HEK293 (cell line): ENCODE measurements at regions not wholly inside any gene's neighbourhood (a gene's known extent, or its start where the extent isn't known, plus 50 kb on each side); places are given as distances from the start of the nearest gene placed in this dataset.

Source experiments
- CTCF ChIA-PET: fragments of 350-600 bp; formaldehyde crosslinking; extraction: SDS; loops from one replicate; lab custom pipeline; 2021; ENCODE audit warnings: antibody characterized with exemption; lab: Yijun Ruan, JAX
- POLR2A ChIA-PET: fragments of 300-600 bp; formaldehyde crosslinking; extraction: SDS; loops from one replicate; lab custom pipeline; 2020; ENCODE audit warnings: antibody characterized with exemption, inconsistent platforms; lab: Yijun Ruan, JAX
- H3K27ac ChIP-seq: fragments of 200-500 bp; sonication (Bioruptor generic); 2 replicates; pipeline ENCODE4 v1.5.1; 2014; ENCODE audit warnings: low read depth, low read length, control low read depth, inconsistent platforms; ENCODE audit errors: extremely low read depth
- H3K36me3 ChIP-seq, 2 experiments: fragments of 200-500 bp in 1 of 2; sonication (Bioruptor generic) in 1 of 2; 1 replicate in 1 of 2; 2 replicates in 1 of 2; pipeline ENCODE4 v1.5.1; 2014 to 2017; ENCODE audit warnings: inconsistent platforms in 2 of 2, low read length in 2 of 2; ENCODE audit not compliant: control insufficient read depth in 2 of 2, insufficient read depth in 1 of 2
- H3K4me1 ChIP-seq: fragments of 200-500 bp; sonication (Bioruptor generic); 2 replicates; pipeline ENCODE4 v1.5.1; 2014; ENCODE audit warnings: mild to moderate bottlenecking, low read length, inconsistent platforms; ENCODE audit not compliant: control insufficient read depth, insufficient read depth
- H3K4me3 ChIP-seq: 2 replicates; pipeline ENCODE4 v1.5.1; 2011; ENCODE audit warnings: low read depth, mild to moderate bottlenecking, control low read depth, low read length, moderate library complexity
- H3K9me3 ChIP-seq: fragments of 200-500 bp; sonication (Bioruptor generic); 2 replicates; pipeline ENCODE4 v1.5.1; 2014; ENCODE audit warnings: low read depth, low read length, inconsistent platforms; ENCODE audit not compliant: control insufficient read depth, insufficient read depth
- GLI2 ChIP-seq: fragments of 450-650 bp; formaldehyde crosslinking; IDR thresholded peaks from 2 replicates; pipeline ENCODE4; 2017; ENCODE audit warnings: missing biosample characterization, missing genetic modification characterization, low read depth, borderline replicate concordance
- GLIS1 ChIP-seq: fragments of 450-650 bp; formaldehyde crosslinking; IDR thresholded peaks from 2 replicates; pipeline ENCODE4 v1.5.1; 2016; ENCODE audit warnings: missing biosample characterization, missing genetic modification characterization
- IKZF3 ChIP-seq: fragments of 450-650 bp; IDR thresholded peaks from 2 replicates; pipeline ENCODE4 v1.5.0; 2018; ENCODE audit warnings: missing biosample characterization, mild to moderate bottlenecking, missing genetic modification characterization, moderate library complexity
- TRIM28 ChIP-seq: IDR thresholded peaks from 2 replicates; pipeline ENCODE4 v1.6.1; 2011; ENCODE audit warnings: low read length, control low read depth, borderline replicate concordance
- ZBTB20 ChIP-seq: fragments of 450-650 bp; formaldehyde crosslinking; IDR thresholded peaks from 2 replicates; pipeline ENCODE4 v1.5.1; 2016; ENCODE audit warnings: missing biosample characterization, missing genetic modification characterization
- ZBTB21 ChIP-seq: fragments of 450-650 bp; formaldehyde crosslinking; IDR thresholded peaks from 2 replicates; pipeline ENCODE4 v1.5.1; 2017; ENCODE audit warnings: missing biosample characterization, missing genetic modification characterization
- ZBTB7A ChIP-seq: fragments of 450-650 bp; formaldehyde crosslinking; IDR thresholded peaks from 2 replicates; pipeline ENCODE4 v1.5.1; 2016; ENCODE audit warnings: low read depth, missing biosample characterization, missing genetic modification characterization
- ZNF114 ChIP-seq: fragments of 450-650 bp; formaldehyde crosslinking; IDR thresholded peaks from 2 replicates; pipeline ENCODE4 v1.5.0; 2017; ENCODE audit warnings: missing biosample characterization, missing genetic modification characterization
- ZNF169 ChIP-seq: fragments of 450-650 bp; formaldehyde crosslinking; IDR thresholded peaks from 2 replicates; pipeline ENCODE4 v1.5.1; 2016; ENCODE audit warnings: missing biosample characterization, missing genetic modification characterization
- ZNF18 ChIP-seq: fragments of 450-650 bp; formaldehyde crosslinking; IDR thresholded peaks from 2 replicates; pipeline ENCODE4 v1.5.1; 2016; ENCODE audit warnings: missing biosample characterization, missing genetic modification characterization
- ZNF202 ChIP-seq: fragments of 450-650 bp; formaldehyde crosslinking; IDR thresholded peaks from 2 replicates; pipeline ENCODE4 v1.5.1; 2016; ENCODE audit warnings: missing biosample characterization, missing genetic modification characterization, borderline replicate concordance
- ZNF223 ChIP-seq: fragments of 450-650 bp; formaldehyde crosslinking; IDR thresholded peaks from 2 replicates; pipeline ENCODE4 v1.5.1; 2016; ENCODE audit warnings: missing biosample characterization, missing genetic modification characterization
- ZNF280D ChIP-seq: fragments of 450-650 bp; formaldehyde crosslinking; IDR thresholded peaks from 2 replicates; pipeline ENCODE4 v1.5.1; 2016; ENCODE audit warnings: missing biosample characterization, missing genetic modification characterization
- ZNF394 ChIP-seq: fragments of 450-650 bp; formaldehyde crosslinking; IDR thresholded peaks from 2 replicates; pipeline ENCODE4 v1.5.1; 2016; ENCODE audit warnings: missing biosample characterization, missing genetic modification characterization, mild to moderate bottlenecking, moderate library complexity, borderline replicate concordance
- ZNF404 ChIP-seq: fragments of 450-650 bp; formaldehyde crosslinking; IDR thresholded peaks from 2 replicates; pipeline ENCODE4 v1.5.1; 2017; ENCODE audit warnings: missing biosample characterization, missing genetic modification characterization
- ZNF423 ChIP-seq: fragments of 450-650 bp; formaldehyde crosslinking; IDR thresholded peaks from 2 replicates; pipeline ENCODE4 v1.5.1; 2016; ENCODE audit warnings: missing biosample characterization, missing genetic modification characterization
- ZNF449 ChIP-seq: fragments of 450-650 bp; formaldehyde crosslinking; IDR thresholded peaks from 2 replicates; pipeline ENCODE4 v1.5.1; 2017; ENCODE audit warnings: missing biosample characterization, mild to moderate bottlenecking, missing genetic modification characterization, moderate library complexity
- ZNF561 ChIP-seq: fragments of 450-650 bp; IDR thresholded peaks from 2 replicates; pipeline ENCODE4 v1.5.1; 2018; ENCODE audit warnings: missing biosample characterization, missing genetic modification characterization, borderline replicate concordance
- ZNF585B ChIP-seq: fragments of 450-650 bp; formaldehyde crosslinking; IDR thresholded peaks from 2 replicates; pipeline ENCODE4 v1.5.1; 2016; ENCODE audit warnings: missing biosample characterization, missing genetic modification characterization
- ZNF626 ChIP-seq: fragments of 450-650 bp; sonication (Bioruptor Pico); formaldehyde crosslinking; IDR thresholded peaks from 2 replicates; pipeline ENCODE4 v1.5.1; 2018; ENCODE audit warnings: missing biosample characterization, missing genetic modification characterization, inconsistent platforms
- ZNF629 ChIP-seq: fragments of 450-650 bp; formaldehyde crosslinking; IDR thresholded peaks from 2 replicates; pipeline ENCODE4 v1.5.1; 2017; ENCODE audit warnings: missing biosample characterization, missing genetic modification characterization
- ZNF707 ChIP-seq: fragments of 450-650 bp; formaldehyde crosslinking; IDR thresholded peaks from 2 replicates; pipeline ENCODE4 v1.5.1; 2016; ENCODE audit warnings: missing biosample characterization, missing genetic modification characterization
- ZNF76 ChIP-seq: fragments of 450-650 bp; formaldehyde crosslinking; IDR thresholded peaks from 2 replicates; pipeline ENCODE4; 2016; ENCODE audit warnings: low read depth, missing biosample characterization, missing genetic modification characterization, borderline replicate concordance

GRCh38 chr1:79190074-79190473 lies 183.5 kb upstream of the ADGRL4 start (continued):
- TF ChIP-seq ZNF394 (tag by site-specific recombination) (no peak), ZNF404 (no peak), ZNF561 (no peak), ZNF169 (tag by site-specific recombination) (no peak), ZNF76 (tag by site-specific recombination) (no peak), GLIS1 (tag by site-specific recombination) (no peak), ZBTB7A (tag by site-specific recombination) (no peak)

- CTCF ChIA-PET = no interaction called here
- Histone ChIP-seq H3K27ac (no peak overlapping the region), H3K9me3 (no peaks in the 10 kb centered on the region)
Observed at GRCh38 chr1:79188337-79188736, 181.8 kb upstream of the ADGRL4 start.

More at GRCh38 chr1:79188337-79188736, 181.8 kb upstream of the ADGRL4 start:
- POLR2A ChIA-PET = no interaction called here
- H3K4me3 ChIP-seq = no peak overlapping the region
- no peaks in the 10 kb centered on the region for H3K36me3 ChIP-seq
- H3K4me1 ChIP-seq = no peaks in the 10 kb centered on the region
- TF ChIP-seq ZNF585B (tag by site-specific recombination) (no peak), GLI2 (no peak), ZNF561 (no peak), ZNF223 (tag by site-specific recombination) (no peak), ZNF114 (tag by site-specific recombination) (no peak), ZBTB21 (no peak), ZNF280D (tag by site-specific recombination) (no peak), ZNF202 (no peak), ZNF626 (tag by site-specific recombination) (no peak), ZNF707 (no peak), IKZF3 (tag by site-specific recombination) (no peak), ZNF18 (tag by site-specific recombination) (no peak), ZBTB20 (no peak), ZNF449 (tag by site-specific recombination) (no peak), ZNF629 (tag by site-specific recombination) (no peak), GLIS1 (tag by site-specific recombination) (no peak), TRIM28 (no peak), ZNF423 (tag by site-specific recombination) (no peak)
